ENCODE measurements at regions not wholly inside any gene's neighbourhood (a gene's known extent, or its start where the extent isn't known, plus 50 kb on each side); places are given as distances from the start of the nearest gene placed in this dataset.

- TF ChIP-seq CTCF (IDR thresholded peaks at IDR 0.05) (no peak), POLR2A (IDR thresholded peaks at IDR 0.05) (no peak)
Observed at GRCh38 chr9:129368444-129368978, 190.4 kb upstream of the IER5L start.

All from heart left ventricle (tissue), 13 donors.